ENCODE measurements at regions not wholly inside any gene's neighbourhood (a gene's known extent, or its start where the extent isn't known, plus 50 kb on each side); places are given as distances from the start of the nearest gene placed in this dataset. TPM values are rescaled to one million over a fixed set of nuclear protein-coding genes. Genes with fewer than 3 reads are reported as not detected.

Small RNA genes in the stretch of these regions (microRNA-seq; reads per million reads assigned to microRNA genes)
- gene MIR802 (ENCODE audit: borderline microRNAs expressed), result not detected

All from naive thymus-derived CD8-positive, alpha-beta T cell (primary cell).